PC-3 (cell line): ENCODE measurements at regions not wholly inside any gene's neighbourhood (a gene's known extent, or its start where the extent isn't known, plus 50 kb on each side); places are given as distances from the start of the nearest gene placed in this dataset.
A peak's percentile ranks its signal among the peaks of the same experiment; 100 is the strongest.

Source experiments
- ATAC-seq: fragments of 200-7000 bp; cut with Tn5 transposase; 2 replicates; pipeline ENCODE4 v1.9.1; 2020; ENCODE audit warnings: mild to moderate bottlenecking, moderate library complexity
- BruUV-seq: library from RNA; stranded (reverse); fragments of 400-500 nt; replicated peaks from 2 replicates; lab custom pipeline; 2021; lab: Mats Ljungman, UMichigan
- CTCF ChIA-PET: fragments of 300-600 bp; sonication (Branson Sonifier 250); formaldehyde crosslinking; loops from one replicate; lab custom pipeline; 2022; ENCODE audit warnings: antibody characterized with exemption; lab: Charles Lee
- POLR2A ChIA-PET: fragments of 300-600 bp; sonication (Branson Sonifier 250); formaldehyde crosslinking; loops from one replicate; lab custom pipeline; 2022; ENCODE audit warnings: antibody characterized with exemption; ENCODE audit not compliant: unreplicated experiment; lab: Charles Lee
- DNase-seq: peaks from one replicate; pipeline ENCODE4 v3.0.0-alpha.2; 2015
- H2AFZ ChIP-seq: fragments of 300-600 bp; sonication (generic); 2 replicates; pipeline ENCODE4 v1.6.0; 2016; ENCODE audit warnings: antibody characterized with exemption, low read length
- H3F3A ChIP-seq: fragments of 300-600 bp; sonication (generic); one replicate; pipeline ENCODE4 v1.6.0; 2017; ENCODE audit warnings: antibody characterized with exemption, low read length, control low read depth, mild to moderate bottlenecking; ENCODE audit not compliant: unreplicated experiment
- H3K27ac ChIP-seq: fragments of 300-600 bp; sonication (generic); 2 replicates; pipeline ENCODE4 v1.5.1; 2016; ENCODE audit warnings: mild to moderate bottlenecking, low read length
- H3K27me3 ChIP-seq: fragments of 300-600 bp; sonication (generic); 2 replicates; pipeline ENCODE4 v1.6.1; 2016; ENCODE audit warnings: low read length, mixed read lengths
- H3K36me3 ChIP-seq: fragments of 300-600 bp; sonication (generic); 2 replicates; pipeline ENCODE4 v1.6.1; 2016; ENCODE audit warnings: low read depth, mixed run types, low read length, mixed read lengths
- H3K4me1 ChIP-seq: fragments of 300-600 bp; sonication (generic); 2 replicates; pipeline ENCODE4 v1.5.1; 2016; ENCODE audit warnings: low read length; ENCODE audit not compliant: insufficient read depth
- H3K4me2 ChIP-seq: fragments of 300-600 bp; sonication (generic); 2 replicates; pipeline ENCODE4 v1.6.0; 2016; ENCODE audit warnings: low read length
- H3K4me3 ChIP-seq: fragments of 300-600 bp; sonication (generic); 2 replicates; pipeline ENCODE4 v1.5.1; 2016; ENCODE audit warnings: mild to moderate bottlenecking, low read length, mixed read lengths
- H3K79me2 ChIP-seq: fragments of 300-600 bp; sonication (generic); 2 replicates; pipeline ENCODE4 v1.6.1; 2017; ENCODE audit warnings: low read length, mixed read lengths
- H3K9ac ChIP-seq: fragments of 300-600 bp; sonication (generic); 2 replicates; pipeline ENCODE4 v1.6.0; 2016; ENCODE audit warnings: mild to moderate bottlenecking, low read length
- H3K9me2 ChIP-seq: fragments of 300-600 bp; sonication (generic); replicated peaks from 2 replicates; pipeline ENCODE4 v1.6.1; 2016; ENCODE audit warnings: mixed run types, low read length, mixed read lengths
- H3K9me3 ChIP-seq: fragments of 300-600 bp; sonication (generic); 2 replicates; pipeline ENCODE4 v1.6.1; 2016; ENCODE audit warnings: low read length, mixed read lengths
- H4K20me1 ChIP-seq: fragments of 300-600 bp; sonication (generic); 2 replicates; pipeline ENCODE4 v1.6.1; 2016; ENCODE audit warnings: low read length, mixed read lengths
- CTCF ChIP-seq: fragments of 300-600 bp; sonication (generic); conservative IDR thresholded peaks from 2 replicates; pipeline ENCODE4 v1.5.1; 2017; ENCODE audit warnings: antibody characterized with exemption, low read depth, mild to moderate bottlenecking, low read length
- EZH2 ChIP-seq: fragments of 300-600 bp; sonication (generic); IDR thresholded peaks from one replicate; pipeline ENCODE4 v1.6.1; 2017; ENCODE audit warnings: antibody characterized with exemption, mild to moderate bottlenecking, low read length; ENCODE audit not compliant: unreplicated experiment
- EZH2phosphoT487 ChIP-seq: fragments of 300-600 bp; sonication (generic); IDR thresholded peaks from 2 replicates; pipeline ENCODE4 v1.6.1; 2018; ENCODE audit warnings: mild to moderate bottlenecking, antibody characterized with exemption, low read length, borderline replicate concordance
- intact Hi-C: fragments of 100-400 bp; cut with micrococcal nuclease; formaldehyde crosslinking; loops from 2 replicates; pipeline ENCODE4 v1.9.0; 2023

GRCh38 chr6:140091895-140092294 is 717.4 kb upstream of the CITED2 start:
- H3K9me2 ChIP-seq = no peaks in the 10 kb centered on the region
- no peak for ATAC-seq
- no peak for DNase-seq
- no peak overlapping the region for H2AFZ ChIP-seq
- H3K36me3 ChIP-seq = no peaks in the 10 kb centered on the region
- no peaks in the 10 kb centered on the region for H3F3A ChIP-seq
- intact Hi-C loops = no loop called here
- no peaks in the 10 kb centered on the region for H3K4me1 ChIP-seq
- H3K9ac ChIP-seq = no peak overlapping the region
- no peaks in the 10 kb centered on the region for H3K79me2 ChIP-seq
- H3K4me2 ChIP-seq = no peak overlapping the region
- TF ChIP-seq EZH2 (no peak), CTCF (no peak), EZH2phosphoT487 (no peak)
- BruUV-seq = no TSS peak
- POLR2A ChIA-PET = no interaction called here
- H4K20me1 ChIP-seq = no peaks in the 10 kb centered on the region
- CTCF ChIA-PET = no interaction called here
- H3K27ac ChIP-seq = no peak overlapping the region
- H3K27me3 ChIP-seq = no peaks in the 10 kb centered on the region
- no peaks in the 10 kb centered on the region for H3K9me3 ChIP-seq
- no peak overlapping the region for H3K4me3 ChIP-seq

- Histone ChIP-seq H3K9me2 (no peaks in the 10 kb centered on the region), H2AFZ (no peak overlapping the region), H3K27ac (no peak overlapping the region), H3K9ac (no peak overlapping the region), H3F3A (no peaks in the 10 kb centered on the region), H3K79me2 (no peaks in the 10 kb centered on the region), H3K36me3 (no peaks in the 10 kb centered on the region), H3K4me1 (no peaks in the 10 kb centered on the region), H3K4me2 (no peak overlapping the region), H4K20me1 (no peaks in the 10 kb centered on the region), H3K27me3 (no peaks in the 10 kb centered on the region), H3K9me3 (no peaks in the 10 kb centered on the region), H3K4me3 (no peak overlapping the region)
- BruUV-seq = no TSS peak
- ATAC-seq (no peak), DNase-seq (no peak)
- TF ChIP-seq EZH2phosphoT487 = no peak
- no peak for TF ChIP-seq EZH2
- no peak for TF ChIP-seq CTCF
- POLR2A ChIA-PET = no interaction called here
- CTCF ChIA-PET = no interaction called here
- intact Hi-C loops = no loop called here
These were observed 716.4 kb upstream of the CITED2 start for GRCh38 chr6:140090871-140091270.

- Histone ChIP-seq H3K27me3 (no peaks in the 10 kb centered on the region), H3F3A (no peaks in the 10 kb centered on the region), H3K4me3 (no peak overlapping the region), H3K9me2 (no peaks in the 10 kb centered on the region), H3K4me1 (peaks cover 23% of the 10 kb centered on the region), H3K9me3 (no peaks in the 10 kb centered on the region), H3K9ac (no peak overlapping the region), H4K20me1 (no peaks in the 10 kb centered on the region), H2AFZ (no peak overlapping the region), H3K27ac (peak overlapping the region; percentile 18), H3K79me2 (no peaks in the 10 kb centered on the region), H3K36me3 (no peaks in the 10 kb centered on the region), H3K4me2 (peak overlapping the region; percentile 32; the same call in 1 of the 2 replicates)
- no peak for TF ChIP-seq EZH2phosphoT487
- TF ChIP-seq EZH2 = no peak
- no peak for TF ChIP-seq CTCF
- CTCF ChIA-PET = no interaction called here
- DNase-seq (peak; percentile 51), ATAC-seq (no peak)
- BruUV-seq = no TSS peak
- intact Hi-C loops = no loop called here
- POLR2A ChIA-PET = no interaction called here
These were observed 708.9 kb upstream of the CITED2 start for GRCh38 chr6:140083375-140083774.
